NOMO-1 (cell line): ENCODE measurements at regions not wholly inside any gene's neighbourhood (a gene's known extent, or its start where the extent isn't known, plus 50 kb on each side); places are given as distances from the start of the nearest gene placed in this dataset.
"Not testable (repeated sequence)": the region's sequence is repeated elsewhere in the genome, so short reads cannot be mapped to it uniquely, and the experiment has no call there.

Source experiments
- DNase-seq, 2 experiments: peaks; one replicate each; lab custom pipeline; 2025; ENCODE audit not compliant: unreplicated experiment in 2 of 2; lab: John Stamatoyannopoulos, UW

DNA sequence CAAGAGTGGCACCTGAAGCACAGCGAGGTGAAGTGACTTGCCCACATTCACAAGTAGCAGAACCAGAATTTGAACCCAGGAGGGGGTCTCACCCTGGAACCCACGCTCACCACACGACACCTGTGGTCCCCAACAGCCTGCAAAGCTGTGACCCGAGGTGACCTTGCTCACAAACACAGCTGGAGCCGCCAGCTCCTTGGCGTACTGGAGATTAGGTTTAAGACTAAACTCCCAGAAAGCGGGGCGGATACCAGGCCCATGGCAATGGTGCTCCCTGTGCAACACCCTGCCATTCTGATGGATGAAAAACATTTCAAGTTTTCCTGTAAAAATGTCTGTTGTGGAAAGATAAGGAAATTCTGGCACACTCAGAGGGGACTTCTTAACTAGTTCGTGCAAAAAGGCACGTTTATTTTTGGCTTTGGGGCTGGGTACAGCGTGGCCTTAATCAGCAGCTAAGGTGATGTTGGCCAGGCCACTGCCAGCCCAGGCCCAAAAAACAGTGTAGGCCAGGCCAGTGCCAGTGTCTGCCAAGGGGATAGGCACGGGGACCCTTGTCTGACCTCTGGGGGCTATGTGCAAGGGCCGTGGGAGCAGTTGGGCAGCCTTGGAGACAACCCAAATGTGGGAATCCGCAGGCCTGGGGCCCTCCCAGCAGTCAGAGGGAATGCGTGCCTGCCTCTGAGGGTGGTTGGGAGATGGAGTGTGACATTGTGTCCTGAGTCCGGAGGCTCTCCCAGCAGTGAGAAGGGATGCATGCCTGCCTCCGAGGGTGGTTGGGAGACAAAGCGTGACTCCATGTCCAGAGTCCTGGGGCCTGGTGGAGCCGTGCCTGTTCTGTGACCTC lies 185.0 kb upstream of the HS6ST1 start:
- DNase-seq = no peak

DNA sequence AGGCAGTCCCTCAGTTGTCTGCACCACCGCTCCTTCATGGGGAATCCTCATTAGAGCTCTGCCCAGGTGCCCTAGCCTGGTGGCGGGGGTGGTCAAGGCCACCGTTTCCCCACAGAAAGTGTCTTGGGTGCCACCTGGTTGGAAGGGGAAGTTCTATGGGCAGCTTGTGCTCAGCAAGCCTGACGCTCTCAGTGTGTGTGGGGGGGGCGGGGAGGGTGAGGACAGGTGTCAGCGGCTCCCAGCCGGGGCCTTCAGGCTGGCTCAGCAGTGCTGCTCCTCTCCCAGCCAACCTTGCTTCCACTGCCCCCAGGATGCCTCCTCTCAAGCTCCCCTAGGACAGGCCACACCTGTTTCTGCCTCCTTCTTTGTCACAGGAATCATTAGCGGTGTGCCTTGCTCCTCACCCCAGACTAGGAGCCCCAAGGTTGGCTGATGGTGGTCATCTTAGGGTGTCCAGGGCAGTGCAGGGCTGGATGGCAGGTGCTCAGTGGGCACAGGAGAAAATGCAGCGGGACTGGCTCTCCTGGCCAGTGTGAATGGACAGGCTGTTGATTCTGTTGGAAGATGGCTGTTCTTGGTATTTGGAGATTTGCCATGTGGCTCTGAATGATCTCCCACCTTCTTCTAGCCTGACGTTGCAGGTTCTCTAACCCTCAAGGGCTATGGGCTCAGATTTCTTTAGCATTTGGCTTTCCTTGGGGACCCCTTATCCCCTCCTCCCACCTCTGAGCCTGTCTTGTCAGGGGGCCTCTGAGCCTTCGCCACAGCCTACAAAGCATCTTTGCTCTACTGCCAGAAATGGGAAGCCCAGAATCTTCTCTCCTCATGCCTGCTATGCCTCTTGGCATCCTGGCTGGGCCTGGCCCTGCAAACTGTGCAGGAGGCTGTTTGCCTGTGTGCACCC lies 185.8 kb upstream of the HS6ST1 start:
- no peak for DNase-seq

DNA sequence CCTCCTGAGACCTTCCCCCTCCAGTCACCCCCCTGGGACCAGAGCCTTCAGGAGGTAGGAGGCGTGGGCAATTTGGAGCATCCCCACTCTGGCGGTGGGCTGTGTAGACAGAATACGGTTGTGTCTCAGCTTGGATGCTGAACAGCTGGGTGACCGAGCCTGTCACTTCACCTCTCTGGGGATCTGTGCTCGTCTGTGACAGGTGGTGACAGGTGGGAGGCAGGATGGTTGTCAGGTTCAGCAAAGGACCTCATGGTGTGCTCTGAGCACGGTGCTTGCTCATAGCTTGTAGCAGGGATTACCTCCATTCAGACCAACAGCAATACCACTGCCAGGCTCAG lies 186.5 kb upstream of the HS6ST1 start:
- no peak for DNase-seq

DNA sequence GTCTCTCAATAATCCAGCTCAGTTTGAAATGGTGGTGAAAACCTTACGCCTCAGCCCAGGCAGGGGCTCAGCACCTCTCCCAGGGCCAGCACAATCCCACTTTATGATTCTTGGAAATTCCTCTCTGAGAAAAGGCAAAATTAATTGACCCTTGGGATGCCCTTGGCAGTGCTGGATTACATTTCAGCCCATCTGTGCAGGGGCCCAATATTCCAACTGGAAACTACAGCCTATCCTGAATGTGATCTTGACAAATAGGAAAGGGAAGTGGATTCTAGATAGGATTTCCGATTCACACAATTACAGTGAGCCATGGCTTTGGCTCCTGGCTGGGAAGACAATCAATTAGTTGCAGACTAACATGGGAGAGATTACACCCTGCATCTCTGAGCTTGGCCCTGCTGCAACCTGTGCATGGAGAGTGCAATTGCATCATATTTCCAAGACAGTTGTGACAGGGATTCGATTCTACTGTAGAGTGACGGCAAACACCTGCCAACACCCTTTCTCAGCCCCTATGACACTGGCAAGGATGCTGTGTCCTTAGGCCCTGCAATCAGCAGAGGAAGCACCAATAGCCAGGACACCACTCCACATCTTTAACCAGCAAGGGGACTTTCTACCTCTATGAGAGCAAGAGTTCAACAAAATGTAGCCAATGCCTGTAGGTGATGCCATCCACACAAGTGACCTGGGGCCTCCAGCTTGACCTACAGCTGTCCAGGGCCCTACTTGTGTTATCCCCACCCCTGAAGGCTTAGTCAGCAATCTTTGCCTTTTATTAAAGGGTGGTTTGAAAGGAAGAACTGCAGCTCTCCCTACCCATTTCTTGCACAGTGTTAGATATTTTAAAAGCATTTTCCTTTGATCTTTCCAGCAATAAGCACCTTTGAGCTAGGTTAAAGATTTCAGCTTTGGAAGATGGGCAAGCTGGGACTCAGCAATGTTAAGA lies 187.2 kb upstream of the HS6ST1 start:
- DNase-seq = no peak

DNA sequence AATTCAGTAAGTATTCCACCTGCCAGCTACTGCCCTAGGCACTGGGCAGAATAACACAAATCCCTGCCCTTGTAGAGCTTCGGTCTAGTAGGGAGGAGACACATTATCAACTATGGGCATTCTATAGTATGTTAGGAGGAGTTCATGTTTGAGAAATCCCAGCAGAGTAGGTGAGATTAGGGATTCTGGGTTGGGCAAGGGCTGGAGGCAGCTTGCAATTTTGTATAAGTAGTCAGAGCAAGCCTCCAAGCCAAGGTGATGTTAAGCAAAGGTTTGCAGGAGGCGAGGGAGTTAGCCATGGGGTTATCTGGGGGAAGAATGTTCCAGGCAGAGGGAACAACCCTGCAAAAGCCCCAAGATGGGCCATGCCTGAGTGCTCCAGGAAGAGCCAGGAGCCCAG lies 187.9 kb upstream of the HS6ST1 start:
- no peak for DNase-seq

DNA sequence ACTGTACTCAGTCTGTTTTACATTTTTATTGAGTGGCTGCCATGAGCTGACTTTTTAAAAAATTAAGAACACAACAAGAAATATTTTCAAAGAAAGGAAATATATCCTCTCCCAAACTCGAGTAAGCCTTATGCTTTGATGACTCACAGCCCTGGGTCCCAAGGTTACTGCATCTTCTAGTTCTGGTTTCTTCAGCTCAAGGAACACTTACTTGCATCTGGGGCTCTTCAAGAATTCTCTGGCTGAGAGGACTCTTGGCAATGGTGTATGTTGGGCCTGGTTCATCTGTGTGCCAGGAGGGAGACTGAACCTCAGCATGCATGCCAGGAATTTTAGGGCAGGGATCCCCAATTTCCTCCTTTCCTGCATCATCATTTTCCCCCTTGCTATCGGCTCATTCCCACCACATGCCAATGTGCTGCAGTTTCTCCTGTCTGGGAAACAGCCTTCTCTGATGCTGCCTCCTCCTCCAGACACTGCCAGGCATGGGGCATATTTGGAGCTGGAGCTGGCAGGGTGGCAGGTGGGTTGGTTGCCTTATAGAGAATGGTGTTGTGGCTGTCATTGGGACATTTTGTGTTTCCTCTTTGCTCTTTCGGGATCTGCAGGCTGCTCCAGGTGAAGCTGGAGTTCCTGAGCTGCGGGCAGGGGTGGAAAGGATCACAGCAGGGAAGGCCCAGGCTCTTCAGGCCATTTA lies 192.2 kb upstream of the HS6ST1 start:
- no peak for DNase-seq

DNA sequence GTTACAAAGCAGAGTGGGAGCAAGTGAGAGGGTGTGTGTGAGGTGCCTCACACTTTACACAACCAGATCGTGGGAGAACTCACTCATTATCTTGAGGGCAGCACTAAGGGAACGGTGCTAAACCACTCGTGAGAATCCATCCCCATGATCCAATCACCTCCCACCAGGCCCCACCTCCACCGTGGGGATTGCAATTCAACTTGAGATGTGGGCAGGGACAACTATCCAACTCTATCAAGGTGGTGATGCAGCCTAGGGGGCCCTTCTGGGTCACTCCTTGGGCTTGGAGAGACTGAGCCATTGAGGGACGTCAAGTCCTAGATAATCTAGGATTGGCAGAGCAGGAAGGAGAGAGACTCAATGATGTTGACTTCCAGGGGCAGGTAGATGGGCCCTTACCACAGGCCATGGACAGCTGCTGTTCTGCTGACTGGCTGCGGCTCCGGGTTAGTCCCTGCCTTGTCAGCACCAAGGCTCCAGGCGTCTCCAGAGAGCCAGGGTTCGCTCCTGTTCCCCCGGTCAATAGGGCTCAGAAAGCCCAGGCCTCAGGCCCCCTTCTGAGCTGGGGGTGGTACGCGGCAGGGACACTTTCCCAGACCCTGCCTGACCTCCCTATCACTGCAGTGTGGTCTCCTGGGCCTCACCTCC lies 193.2 kb upstream of the HS6ST1 start:
- no peak for DNase-seq

DNA sequence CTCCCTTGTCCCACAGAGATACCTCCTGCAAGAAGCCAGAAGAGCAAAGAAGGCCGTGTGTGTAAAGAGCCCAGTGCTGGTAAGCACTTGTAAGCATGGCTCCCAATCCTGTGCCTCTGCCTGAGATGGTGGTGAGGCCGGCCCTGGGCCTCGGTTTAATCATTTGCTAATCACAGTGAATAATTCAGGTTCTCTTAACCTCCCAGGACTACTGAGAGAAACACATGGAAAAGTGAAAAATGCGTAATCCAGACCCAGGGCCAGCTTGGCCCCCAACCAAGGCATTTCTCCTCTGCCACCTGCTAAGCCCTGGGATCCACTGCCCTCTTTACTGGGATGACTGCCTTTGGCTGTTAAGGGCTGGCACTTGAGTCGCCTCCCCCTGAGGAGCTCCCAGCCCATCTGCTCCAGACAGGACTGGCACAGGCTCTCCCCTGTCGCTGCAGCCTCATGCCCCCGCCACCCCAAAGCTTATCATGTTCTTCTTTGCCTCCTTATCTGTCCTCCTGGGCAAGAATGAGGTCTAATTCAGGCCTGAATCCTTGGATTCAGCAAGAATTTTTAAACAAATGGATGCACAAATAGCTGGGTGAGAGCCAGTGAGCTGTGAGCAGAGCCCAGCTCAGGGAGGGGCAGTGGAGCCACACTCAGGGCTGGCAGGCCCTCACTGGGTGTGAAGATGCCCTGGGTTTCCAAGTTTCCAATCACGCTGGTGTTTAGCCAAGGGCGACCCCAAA lies 193.9 kb upstream of the HS6ST1 start:
- no peak for DNase-seq

DNA sequence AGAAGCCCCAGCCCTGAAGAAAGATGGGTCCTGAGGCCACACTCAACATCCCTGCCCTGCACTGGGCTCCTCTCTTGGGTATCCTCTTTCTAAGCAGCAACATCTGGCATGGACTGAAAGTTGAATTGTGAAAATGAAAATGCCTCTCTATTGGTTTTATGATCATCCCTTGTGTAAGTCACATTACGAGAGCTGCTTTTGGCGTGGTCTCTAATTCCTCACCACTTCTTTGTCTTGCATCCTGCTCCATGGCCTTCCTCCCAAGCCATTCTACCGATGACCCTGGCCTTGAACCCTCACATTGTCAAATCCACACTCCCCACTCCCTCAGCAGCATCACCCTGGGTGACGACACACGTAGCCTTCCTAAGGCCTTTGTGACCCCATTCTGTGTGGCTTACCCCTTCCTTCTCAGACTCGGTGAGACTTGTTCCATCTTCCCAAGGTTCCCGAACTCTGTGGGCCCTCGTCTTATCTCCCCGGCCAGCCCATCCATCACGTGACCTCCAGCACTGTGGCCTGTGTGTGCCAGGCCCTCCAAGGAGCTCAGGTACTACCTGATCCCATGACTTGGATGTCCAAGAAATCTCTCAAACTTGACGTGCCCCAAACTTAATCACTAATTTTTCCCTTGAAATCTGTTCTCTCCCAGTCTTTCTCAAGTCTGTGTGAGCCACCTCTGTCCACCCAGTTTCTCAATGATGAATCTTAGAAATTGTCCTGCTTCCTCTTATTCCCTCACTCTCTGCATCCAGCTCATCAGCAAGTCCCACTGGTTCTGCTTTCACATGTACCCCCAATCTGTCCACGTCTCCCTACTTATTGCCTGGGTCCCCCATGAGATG lies 194.7 kb upstream of the HS6ST1 start:
- DNase-seq = peak; percentile 79 to 91

DNA sequence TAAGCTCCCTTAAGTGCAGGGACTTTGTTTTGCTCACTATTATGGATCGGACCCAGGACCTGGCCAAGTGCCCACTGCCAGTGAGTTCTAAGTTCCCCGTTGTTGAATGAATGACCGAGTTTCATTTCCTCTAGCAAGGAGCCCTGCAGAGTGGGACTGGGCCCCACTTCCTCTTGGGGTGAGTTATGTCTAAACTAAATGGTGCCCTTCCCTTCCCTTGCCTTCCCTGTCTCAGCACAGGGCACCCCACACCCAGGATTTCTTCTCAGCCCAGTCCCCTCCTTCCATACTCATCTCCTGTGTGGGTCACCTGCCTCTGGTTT lies 195.3 kb upstream of the HS6ST1 start:
- DNase-seq = peak; percentile 81 to 91

DNA sequence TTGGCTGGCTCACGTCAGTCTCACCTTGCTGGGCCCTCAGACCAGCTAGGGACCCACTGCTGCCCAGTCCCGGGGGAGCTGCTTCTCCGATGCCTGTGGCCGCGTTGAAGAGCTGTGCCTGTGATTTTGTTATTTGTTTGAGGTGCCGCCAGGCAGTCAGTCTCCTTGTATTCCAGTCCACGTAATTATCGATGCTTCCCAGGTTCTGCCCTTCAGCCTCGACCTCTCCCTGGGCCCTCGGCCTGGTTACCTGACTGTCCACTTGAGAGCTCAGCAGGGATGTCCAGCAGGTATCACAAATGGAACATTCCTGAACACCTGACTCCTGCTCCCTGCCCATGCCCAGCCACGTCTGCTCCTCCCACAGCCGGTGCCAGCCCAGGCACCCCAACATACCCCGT lies 195.9 kb upstream of the HS6ST1 start:
- no peak for DNase-seq

DNA sequence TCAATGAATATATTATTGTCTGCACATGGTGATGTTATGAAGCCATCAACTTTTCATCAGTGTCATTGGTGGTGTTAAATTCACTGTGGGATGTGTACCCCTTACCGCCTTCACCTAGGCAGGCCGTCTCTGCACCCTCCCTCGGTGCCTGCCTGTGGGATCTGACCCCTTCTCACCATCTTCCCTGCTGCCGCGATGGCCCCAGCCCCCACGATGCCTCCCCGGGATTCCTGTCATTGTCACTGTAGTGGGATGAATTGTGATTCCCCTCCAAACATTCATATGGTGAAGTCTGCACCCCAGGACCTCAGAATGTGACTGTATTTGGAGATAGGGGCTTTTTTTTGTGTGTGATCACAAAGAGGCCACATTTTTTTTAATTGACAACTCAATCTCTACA lies 198.3 kb upstream of the HS6ST1 start:
- DNase-seq = no peak

DNA sequence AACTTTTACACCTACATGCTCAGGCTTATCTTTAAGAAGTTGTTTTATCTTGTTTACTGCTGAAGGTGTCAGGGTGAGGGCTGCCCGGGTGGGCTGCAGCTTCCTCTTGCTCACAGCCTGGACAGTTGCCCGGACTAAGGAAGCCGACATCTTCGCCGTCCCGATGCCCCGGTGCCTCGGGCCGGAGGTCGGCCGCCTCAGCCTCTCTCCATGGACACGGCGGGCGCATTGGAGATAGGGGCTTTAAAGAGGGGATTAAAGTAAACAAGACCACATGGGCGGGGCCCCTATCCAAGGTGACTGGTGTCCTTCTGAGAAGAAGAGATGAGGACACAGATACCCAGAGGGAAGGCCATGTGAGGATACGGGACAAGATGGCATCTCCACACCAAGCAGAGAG lies 200.4 kb upstream of the HS6ST1 start:
- not testable (repeated sequence) for DNase-seq

DNA sequence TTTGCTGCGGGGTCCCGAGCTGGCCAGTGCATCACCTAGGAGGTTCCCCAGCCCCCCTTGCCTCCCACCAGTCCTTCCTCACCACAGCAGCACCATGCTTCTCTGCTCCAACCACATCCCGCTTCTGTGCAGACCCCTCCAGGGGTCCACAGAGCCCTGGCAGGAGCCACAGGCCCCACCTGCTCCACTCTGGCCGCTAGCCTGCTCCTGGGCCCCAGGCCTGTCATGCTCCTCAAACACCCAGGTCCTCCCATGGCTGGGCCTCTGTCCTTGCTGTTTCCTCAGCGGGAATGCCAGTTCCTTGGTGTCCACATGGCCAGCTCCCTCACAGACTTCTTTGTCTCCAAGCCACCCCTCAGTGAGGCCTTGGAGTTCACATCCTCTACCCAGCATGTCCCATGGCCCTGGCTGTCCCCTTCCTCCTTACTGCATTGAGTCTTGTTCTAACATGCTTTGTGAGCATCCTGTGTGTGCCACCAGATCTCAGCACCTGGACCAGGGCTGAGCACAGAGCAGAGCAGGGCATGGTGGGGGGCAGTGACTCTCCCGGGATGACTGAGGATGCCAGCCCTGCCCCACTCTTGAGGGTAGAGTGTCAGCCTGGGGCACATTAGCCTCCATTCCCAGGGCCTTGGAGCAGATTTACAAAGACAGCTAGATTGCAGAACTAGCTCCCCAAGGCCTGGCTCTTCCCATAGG lies 201.0 kb upstream of the HS6ST1 start:
- no peak for DNase-seq

DNA sequence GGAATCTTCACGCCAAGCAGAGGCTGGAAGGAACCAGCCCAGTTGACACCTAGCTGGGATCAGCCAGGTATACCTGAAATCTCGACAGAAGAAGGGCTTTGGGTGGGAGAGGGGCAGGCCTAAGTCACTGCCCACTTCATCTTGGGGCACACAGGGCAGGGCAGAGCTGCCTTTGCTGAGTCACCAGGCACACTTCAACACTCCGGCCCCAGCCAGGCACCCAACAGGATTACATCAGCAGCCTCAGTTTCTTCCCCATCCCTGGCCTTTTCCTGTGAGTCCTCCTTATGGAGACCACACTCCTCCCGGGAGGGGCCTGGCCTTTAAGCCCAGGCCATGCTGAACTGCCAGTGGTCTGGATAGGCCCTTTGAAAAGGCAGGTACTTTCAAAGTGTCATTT lies 201.7 kb upstream of the HS6ST1 start:
- DNase-seq = no peak

DNA sequence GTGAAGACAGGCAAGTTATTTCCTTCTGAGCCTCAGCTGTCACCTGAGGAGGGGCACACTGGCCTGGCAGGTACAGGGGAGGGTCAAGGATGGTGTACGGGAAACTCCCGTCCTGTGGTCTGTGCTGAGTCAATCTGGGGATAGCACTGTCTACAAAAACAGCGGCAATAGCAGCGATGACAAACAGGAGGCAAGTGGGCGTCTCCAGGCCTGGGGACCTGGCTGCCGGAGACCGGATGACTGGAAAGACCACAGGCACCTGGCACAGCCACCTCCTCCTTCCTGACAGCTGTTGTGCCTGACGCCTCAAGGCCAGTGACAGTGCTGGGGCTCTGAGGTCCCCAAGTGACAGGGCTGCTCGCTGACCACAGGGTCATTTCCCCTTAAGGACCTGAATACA lies 202.1 kb upstream of the HS6ST1 start:
- no peak for DNase-seq

DNA sequence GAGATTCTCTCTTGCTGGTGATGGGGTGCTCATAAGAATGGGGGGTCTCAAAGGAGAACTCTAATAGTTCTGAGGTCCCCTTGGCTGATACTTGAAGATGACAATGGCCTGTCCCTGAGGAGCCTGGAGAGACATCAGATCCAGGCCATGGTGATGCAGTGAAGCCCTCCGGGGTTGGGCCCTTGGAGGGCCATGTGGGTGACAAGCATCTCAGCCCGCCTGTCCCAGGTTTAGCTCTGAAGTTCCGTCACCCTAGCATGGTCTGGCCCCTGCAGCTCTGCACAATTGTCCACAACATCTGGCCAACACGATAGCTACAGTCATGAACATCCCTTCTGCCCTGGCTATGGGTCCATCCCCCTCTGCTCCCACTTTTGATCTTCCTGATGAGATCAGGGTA lies 202.8 kb upstream of the HS6ST1 start:
- no peak for DNase-seq

DNA sequence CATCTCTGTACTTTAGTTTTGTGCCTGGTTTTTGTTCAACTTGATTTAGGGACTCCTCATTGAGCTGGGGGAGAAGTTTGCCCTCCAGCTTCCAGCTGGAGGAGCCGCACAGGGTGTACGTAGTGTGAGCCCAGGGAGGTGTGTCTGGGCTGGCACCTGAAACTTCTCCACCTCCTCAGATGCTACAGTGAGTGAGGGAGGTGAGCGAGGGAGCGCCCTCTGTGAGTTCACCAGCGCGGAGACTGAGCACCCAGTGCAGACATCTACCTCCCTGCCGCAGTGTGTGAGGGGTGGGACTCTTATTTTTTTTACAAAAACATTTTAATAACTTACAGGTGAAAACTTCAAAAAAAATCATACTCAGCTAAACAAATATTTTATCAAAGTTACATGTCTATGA lies 204.2 kb upstream of the HS6ST1 start:
- no peak for DNase-seq
